HCT116 (cell line): ENCODE measurements at regions not wholly inside any gene's neighbourhood (a gene's known extent, or its start where the extent isn't known, plus 50 kb on each side); places are given as distances from the start of the nearest gene placed in this dataset.

ENCODE experiments used
- ATAC-seq: fragments of 200-7000 bp; cut with Tn5 transposase; 2 replicates; pipeline ENCODE4 v1.9.1; 2020; ENCODE audit warnings: mild to moderate bottlenecking, moderate library complexity
- BruUV-seq: library from RNA; stranded (reverse); fragments of 400-500 nt; replicated peaks from 2 replicates; lab custom pipeline; 2021; lab: Mats Ljungman, UMichigan
- CTCF ChIA-PET: fragments of 300-600 bp; sonication (Branson Sonifier 250); formaldehyde crosslinking; loops from one replicate; lab custom pipeline; 2021; ENCODE audit warnings: antibody characterized with exemption; lab: Charles Lee
- POLR2A ChIA-PET: fragments of 300-600, 350-600 bp; sonication (Branson Sonifier 250); formaldehyde crosslinking; loops from one replicate; lab custom pipeline; 2021; ENCODE audit warnings: antibody characterized with exemption; lab: Charles Lee
- RAD21 ChIA-PET, 2 experiments: fragments of 300-600 bp; sonication (Branson Sonifier 250); formaldehyde crosslinking; loops; one replicate each; lab custom pipeline; 2023; ENCODE audit warnings: low total read pairs in 2 of 2; ENCODE audit not compliant: uncharacterized antibody in 2 of 2, unreplicated experiment in 2 of 2, low non-redundant PET in 1 of 2; lab: Charles Lee
- DNase-seq: peaks from one replicate; pipeline ENCODE4 v3.0.0-alpha.2; 2010; ENCODE audit warnings: low read depth, low spot score
- H2AFZ ChIP-seq: fragments of 200-600 bp; shearing (Covaris generic), sonication (generic); 2 replicates; pipeline ENCODE4 v1.6.1; 2017; ENCODE audit warnings: low read depth, mixed run types, mixed read lengths, antibody characterized with exemption, low read length; ENCODE audit not compliant: poor library complexity, severe bottlenecking
- H3K27ac ChIP-seq: 2 replicates; pipeline ENCODE4 v1.5.1; 2012; ENCODE audit warnings: low read depth, low read length
- H3K27me3 ChIP-seq: fragments of 200-600 bp; sonication (generic); 2 replicates; pipeline ENCODE4 v1.6.1; 2016; ENCODE audit warnings: mixed run types, low read length, mixed read lengths; ENCODE audit not compliant: insufficient read depth
- H3K36me3 ChIP-seq, 2 experiments: fragments of 200-500 bp in 1 of 2; fragments of 200-600 bp in 1 of 2; sonication (Bioruptor generic) in 1 of 2; sonication (generic) in 1 of 2; 2 replicates each; pipeline versions ENCODE4 v1.5.1 to v1.6.1; 2014 to 2016; ENCODE audit warnings: low read length in 2 of 2, inconsistent platforms in 1 of 2, mixed read lengths in 1 of 2, mixed run types in 1 of 2; ENCODE audit not compliant: insufficient read depth in 2 of 2, control insufficient read depth in 1 of 2
- H3K4me1 ChIP-seq, 2 experiments: fragments of 200-600 bp in 1 of 2; sonication (generic) in 1 of 2; 2 replicates each; pipeline versions ENCODE4 v1.5.1 to v1.6.1; 2012 to 2017; ENCODE audit warnings: low read length in 2 of 2, inconsistent platforms in 1 of 2, mild to moderate bottlenecking in 1 of 2, mixed read lengths in 1 of 2, mixed run types in 1 of 2, moderate library complexity in 1 of 2; ENCODE audit not compliant: insufficient read depth in 2 of 2, control insufficient read depth in 1 of 2
- H3K4me2 ChIP-seq: fragments of 200-600 bp; sonication (generic); 2 replicates; pipeline ENCODE4 v1.6.1; 2017; ENCODE audit warnings: mixed run types, low read length, mixed read lengths
- H3K4me3 ChIP-seq, 2 experiments: fragments of 200-600 bp in 1 of 2; sonication (generic) in 1 of 2; replicated peaks in 1 of 2; 2 replicates each; pipeline ENCODE4 v1.5.1; 2011 to 2016; ENCODE audit warnings: low read length in 2 of 2, control low read depth in 1 of 2, low read depth in 1 of 2, mild to moderate bottlenecking in 1 of 2, mixed read lengths in 1 of 2, mixed run types in 1 of 2
- H3K79me2 ChIP-seq: fragments of 200-600 bp; sonication (generic); 2 replicates; pipeline ENCODE4 v1.6.1; 2017; ENCODE audit warnings: mild to moderate bottlenecking, mixed run types, low read length, moderate library complexity, mixed read lengths; ENCODE audit not compliant: insufficient read depth
- H3K9ac ChIP-seq: fragments of 200-600 bp; sonication (generic); 2 replicates; pipeline ENCODE4 v1.6.1; 2016; ENCODE audit warnings: low read length, mixed read lengths
- H3K9me2 ChIP-seq: fragments of 200-600 bp; sonication (generic), shearing (Covaris generic); 2 replicates; pipeline ENCODE4 v1.6.1; 2017; ENCODE audit warnings: mixed run types, mild to moderate bottlenecking, moderate library complexity; ENCODE audit not compliant: insufficient read depth
- H3K9me3 ChIP-seq, 2 experiments: fragments of 200-500 bp in 1 of 2; fragments of 200-600 bp in 1 of 2; sonication (Bioruptor generic) in 1 of 2; sonication (generic) in 1 of 2; 2 replicates each; pipeline ENCODE4 v1.6.1; 2014 to 2017; ENCODE audit warnings: low read length in 2 of 2, mixed read lengths in 2 of 2, inconsistent platforms in 1 of 2, low read depth in 1 of 2, mild to moderate bottlenecking in 1 of 2, mixed run types in 1 of 2, moderate library complexity in 1 of 2; ENCODE audit not compliant: control insufficient read depth in 1 of 2, insufficient read depth in 1 of 2
- H4K20me1 ChIP-seq: fragments of 200-600 bp; sonication (generic), shearing (Covaris generic); 2 replicates; pipeline ENCODE4 v1.6.1; 2017; ENCODE audit warnings: mixed run types, mild to moderate bottlenecking, moderate library complexity; ENCODE audit not compliant: insufficient read depth
- ATF3 ChIP-seq: IDR thresholded peaks from 2 replicates; pipeline ENCODE4 v1.6.1; 2012
- EGR1 ChIP-seq: IDR thresholded peaks from 2 replicates; pipeline ENCODE4 v1.6.1; 2012; ENCODE audit warnings: low read depth
- EZH2 ChIP-seq: fragments of 200-600 bp; sonication (generic); IDR thresholded peaks from 2 replicates; pipeline ENCODE4 v1.6.1; 2017; ENCODE audit warnings: antibody characterized with exemption, mixed run types
- FOSL1 ChIP-seq: IDR thresholded peaks from 2 replicates; pipeline ENCODE4 v1.6.1; 2012; ENCODE audit warnings: low read depth
- JUND ChIP-seq: IDR thresholded peaks from 2 replicates; pipeline ENCODE4 v1.6.1; 2012
- MAX ChIP-seq: IDR thresholded peaks from 2 replicates; pipeline ENCODE4 v1.6.1; 2012
- POLR2A ChIP-seq: IDR thresholded peaks from 2 replicates; pipeline ENCODE4 v1.7.0; 2011; ENCODE audit warnings: borderline replicate concordance; ENCODE audit not compliant: insufficient read depth, insufficient read length; ENCODE audit errors: extremely low read depth
- POLR2AphosphoS5 ChIP-seq: IDR thresholded peaks from 2 replicates; pipeline ENCODE4 v1.6.1; 2011; ENCODE audit warnings: mild to moderate bottlenecking, low read depth, low read length, moderate library complexity
- RAD21 ChIP-seq: IDR thresholded peaks from 2 replicates; pipeline ENCODE4 v1.6.1; 2012; ENCODE audit warnings: low read depth, mild to moderate bottlenecking
- SIN3A ChIP-seq: IDR thresholded peaks from 2 replicates; pipeline ENCODE4 v1.6.1; 2012; ENCODE audit warnings: low read depth
- SP1 ChIP-seq: IDR thresholded peaks from 2 replicates; pipeline ENCODE4 v1.6.1; 2012; ENCODE audit warnings: low read depth
- SRF ChIP-seq: IDR thresholded peaks from 2 replicates; pipeline ENCODE4 v1.6.1; 2012; ENCODE audit warnings: low read depth
- YY1 ChIP-seq: IDR thresholded peaks from 2 replicates; pipeline ENCODE4 v1.6.1; 2011; ENCODE audit warnings: low read length, low read depth, moderate library complexity, mild to moderate bottlenecking; ENCODE audit not compliant: insufficient replicate concordance; ENCODE audit errors: extremely low read depth
- ZFX ChIP-seq: fragments of 450-650 bp; IDR thresholded peaks from 2 replicates; pipeline ENCODE4 v1.6.1; 2017
- ZNF274 ChIP-seq: fragments of 200-500 bp; sonication (Bioruptor generic); IDR thresholded peaks from 2 replicates; pipeline ENCODE4 v1.6.1; 2014; ENCODE audit warnings: mild to moderate bottlenecking, low read depth, low read length, inconsistent platforms
- intact Hi-C: fragments of 100-400 bp; cut with micrococcal nuclease; formaldehyde crosslinking; loops from 2 replicates; pipeline ENCODE4 v1.10.0; 2022
- TF ChIP-seq, protein P1 (sequence below): IDR thresholded peaks from 2 replicates; pipeline ENCODE4 v1.6.1; 2011; ENCODE audit warnings: mild to moderate bottlenecking, low read length, moderate library complexity; ENCODE audit not compliant: insufficient replicate concordance; ENCODE audit errors: extremely low read depth

- no peak overlapping the region for H3K9ac ChIP-seq
- H3K4me1 ChIP-seq, result peaks cover 0 to 28% of the 10 kb centered on the region in 2 experiments; a peak in 2 of 4 replicates
- no peaks in the 10 kb centered on the region for H3K9me3 ChIP-seq
- H4K20me1 ChIP-seq, result no peaks in the 10 kb centered on the region
- TF ChIP-seq EGR1, result no peak
- no peak for TF ChIP-seq SRF
- no peak for TF ChIP-seq ZNF274
- no peak for ATAC-seq
- no TSS peak for BruUV-seq
- no peaks in the 10 kb centered on the region for H3K79me2 ChIP-seq
- no peak overlapping the region for H3K4me2 ChIP-seq
- no peak for DNase-seq
- H3K4me3 ChIP-seq, result no peak overlapping the region
- CTCF ChIA-PET, result interaction anchor here (1.8 kb wide), 1 partner anchor 255 kb away, joined by 8 read pairs; no protein-coding TSS in a partner anchor
- intact Hi-C loops, result loop anchor here (5.0 kb wide), 1 partner anchor 86 kb away; the partner anchor contains the start of gene OSBPL3
- H3K27ac ChIP-seq, result no peak overlapping the region
- POLR2A ChIA-PET, result no interaction called here
- no peak overlapping the region for H2AFZ ChIP-seq
- no peaks in the 10 kb centered on the region for H3K9me2 ChIP-seq
- RAD21 ChIA-PET, result no interaction called here
- no peaks in the 10 kb centered on the region for H3K36me3 ChIP-seq
- H3K27me3 ChIP-seq, result no peaks in the 10 kb centered on the region
These were observed 57.1 kb downstream of the CYCS start for GRCh38 chr7:25067726-25068501.

DNA sequence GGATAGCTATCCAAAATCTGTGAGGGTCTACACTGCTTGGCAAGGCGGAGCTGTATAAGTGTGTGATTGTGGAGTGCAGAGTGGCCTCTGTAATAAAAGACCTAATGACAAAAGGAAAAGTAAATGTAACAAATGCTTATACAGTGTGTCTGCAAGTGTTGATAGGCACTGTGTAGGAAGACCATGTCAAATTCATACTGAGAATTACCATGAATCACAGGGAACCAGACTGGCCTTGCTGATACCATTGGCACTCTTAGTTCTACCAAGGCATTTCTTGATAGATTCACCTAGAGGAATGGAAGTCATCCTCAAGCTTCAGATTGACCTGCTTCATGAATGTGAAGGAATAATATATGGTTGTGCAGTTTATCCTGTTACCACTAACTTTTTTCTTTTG, 58.8 kb downstream of the CYCS start:
- ChIA-PET RAD21 (no interaction called here), POLR2A (no interaction called here)
- no TSS peak for BruUV-seq

More for the DNA sequence above, 58.8 kb downstream of the CYCS start:
- Histone ChIP-seq H3K4me1 (peaks cover 0 to 28% of the 10 kb centered on the region in 2 experiments; a peak in 2 of 4 replicates), H3K79me2 (no peaks in the 10 kb centered on the region), H3K9me3 (no peaks in the 10 kb centered on the region), H3K4me3 (no peak overlapping the region), H3K27ac (no peak overlapping the region), H3K27me3 (no peaks in the 10 kb centered on the region), H3K9ac (no peak overlapping the region), H2AFZ (no peak overlapping the region), H3K4me2 (no peak overlapping the region), H4K20me1 (no peaks in the 10 kb centered on the region), H3K9me2 (no peaks in the 10 kb centered on the region), H3K36me3 (no peaks in the 10 kb centered on the region)
- intact Hi-C loops, result loop anchor here (5.0 kb wide), 1 partner anchor 84 kb away; the partner anchor contains the start of gene OSBPL3
- no peak for DNase-seq
- no peak for ATAC-seq
- CTCF ChIA-PET, result no interaction called here
- TF ChIP-seq, protein P1, sequence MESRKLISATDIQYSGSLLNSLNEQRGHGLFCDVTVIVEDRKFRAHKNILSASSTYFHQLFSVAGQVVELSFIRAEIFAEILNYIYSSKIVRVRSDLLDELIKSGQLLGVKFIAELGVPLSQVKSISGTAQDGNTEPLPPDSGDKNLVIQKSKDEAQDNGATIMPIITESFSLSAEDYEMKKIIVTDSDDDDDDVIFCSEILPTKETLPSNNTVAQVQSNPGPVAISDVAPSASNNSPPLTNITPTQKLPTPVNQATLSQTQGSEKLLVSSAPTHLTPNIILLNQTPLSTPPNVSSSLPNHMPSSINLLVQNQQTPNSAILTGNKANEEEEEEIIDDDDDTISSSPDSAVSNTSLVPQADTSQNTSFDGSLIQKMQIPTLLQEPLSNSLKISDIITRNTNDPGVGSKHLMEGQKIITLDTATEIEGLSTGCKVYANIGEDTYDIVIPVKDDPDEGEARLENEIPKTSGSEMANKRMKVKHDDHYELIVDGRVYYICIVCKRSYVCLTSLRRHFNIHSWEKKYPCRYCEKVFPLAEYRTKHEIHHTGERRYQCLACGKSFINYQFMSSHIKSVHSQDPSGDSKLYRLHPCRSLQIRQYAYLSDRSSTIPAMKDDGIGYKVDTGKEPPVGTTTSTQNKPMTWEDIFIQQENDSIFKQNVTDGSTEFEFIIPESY, result no peak
- TF ChIP-seq RAD21 (no peak), SRF (no peak), ZNF274 (no peak), EZH2 (no peak), FOSL1 (no peak), SP1 (no peak), ATF3 (no peak), MAX (no peak), POLR2A (no peak), YY1 (no peak), POLR2AphosphoS5 (no peak), SIN3A (no peak), JUND (no peak), ZFX (no peak)
